ENCODE measurements at regions not wholly inside any gene's neighbourhood (a gene's known extent, or its start where the extent isn't known, plus 50 kb on each side); places are given as distances from the start of the nearest gene placed in this dataset.

DNA sequence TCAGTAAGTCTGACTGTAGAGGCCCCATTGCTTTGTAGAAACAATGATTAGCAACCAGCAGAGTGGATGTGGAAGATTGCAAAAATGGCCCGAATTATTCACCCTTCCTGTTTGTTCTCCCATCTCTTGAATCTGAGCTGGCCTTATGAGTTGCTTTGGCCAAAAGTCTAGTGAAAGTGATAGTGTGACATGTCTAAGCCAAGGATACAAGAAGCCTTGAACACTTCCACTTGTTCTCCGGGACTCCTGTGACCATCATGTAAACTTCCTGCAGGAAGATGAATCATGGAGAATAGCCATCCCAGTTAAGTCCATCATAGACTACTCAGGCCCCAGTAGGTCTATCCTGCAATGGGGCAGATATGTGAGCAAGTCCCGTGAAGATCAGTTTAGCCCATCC is 252.0 kb upstream of the JAG1 start:
- Histone ChIP-seq H3K9ac (ENCODE audit: low read length) (no peak overlapping the region), H3K4me1 (ENCODE audit: insufficient read depth, low read length) (no peaks in the 10 kb centered on the region), H3K27me3 (ENCODE audit: control insufficient read depth in 1 of 2, insufficient read depth in 2 of 2, low read length in 2 of 2) (no peaks in the 10 kb centered on the region), H3K36me3 (ENCODE audit: insufficient read depth, low read length) (no peaks in the 10 kb centered on the region), H3K9me3 (ENCODE audit: low read length) (no peaks in the 10 kb centered on the region), H3K27ac (ENCODE audit: low read depth, low read length) (no peak overlapping the region), H3K4me3 (ENCODE audit: low read depth in 1 of 2, low read length in 2 of 2) (no peak overlapping the region)

DNA sequence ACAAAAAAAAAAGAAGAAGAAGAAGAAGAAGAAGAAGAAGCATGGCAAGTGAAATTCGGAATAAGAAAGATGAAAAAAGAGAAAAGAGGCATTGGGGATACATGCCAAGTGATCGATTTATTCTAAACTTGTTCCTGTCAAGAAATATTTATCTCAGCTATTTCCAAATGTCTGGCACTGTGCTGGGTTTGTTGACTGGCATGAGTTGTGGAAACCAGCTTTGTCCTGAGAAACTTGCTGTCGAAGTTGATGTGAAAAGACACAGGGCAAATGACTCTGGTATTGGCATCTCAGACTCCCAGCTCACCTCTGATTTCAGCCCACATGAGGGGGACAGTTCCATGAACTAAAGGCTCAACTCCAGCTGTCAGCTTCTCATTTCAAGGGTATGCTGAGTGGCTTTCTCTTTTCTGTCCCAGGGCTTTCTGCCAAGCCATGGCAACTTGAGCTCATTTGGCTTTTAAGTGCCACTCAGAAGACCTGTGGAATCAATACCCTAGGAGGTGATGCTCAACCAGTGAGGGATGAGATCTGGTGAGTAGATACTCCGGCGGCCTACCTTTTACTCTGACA is 253.3 kb upstream of the JAG1 start:
- H3K36me3 ChIP-seq (ENCODE audit: insufficient read depth, low read length) = no peaks in the 10 kb centered on the region
- no peak overlapping the region for H3K4me3 ChIP-seq (ENCODE audit: low read depth in 1 of 2, low read length in 2 of 2)
- H3K27ac ChIP-seq (ENCODE audit: low read depth, low read length) = no peak overlapping the region
- no peaks in the 10 kb centered on the region for H3K4me1 ChIP-seq (ENCODE audit: insufficient read depth, low read length)
- no peaks in the 10 kb centered on the region for H3K27me3 ChIP-seq (ENCODE audit: control insufficient read depth in 1 of 2, insufficient read depth in 2 of 2, low read length in 2 of 2)
- H3K9me3 ChIP-seq (ENCODE audit: low read length) = no peaks in the 10 kb centered on the region
- no peak overlapping the region for H3K9ac ChIP-seq (ENCODE audit: low read length)

DNA sequence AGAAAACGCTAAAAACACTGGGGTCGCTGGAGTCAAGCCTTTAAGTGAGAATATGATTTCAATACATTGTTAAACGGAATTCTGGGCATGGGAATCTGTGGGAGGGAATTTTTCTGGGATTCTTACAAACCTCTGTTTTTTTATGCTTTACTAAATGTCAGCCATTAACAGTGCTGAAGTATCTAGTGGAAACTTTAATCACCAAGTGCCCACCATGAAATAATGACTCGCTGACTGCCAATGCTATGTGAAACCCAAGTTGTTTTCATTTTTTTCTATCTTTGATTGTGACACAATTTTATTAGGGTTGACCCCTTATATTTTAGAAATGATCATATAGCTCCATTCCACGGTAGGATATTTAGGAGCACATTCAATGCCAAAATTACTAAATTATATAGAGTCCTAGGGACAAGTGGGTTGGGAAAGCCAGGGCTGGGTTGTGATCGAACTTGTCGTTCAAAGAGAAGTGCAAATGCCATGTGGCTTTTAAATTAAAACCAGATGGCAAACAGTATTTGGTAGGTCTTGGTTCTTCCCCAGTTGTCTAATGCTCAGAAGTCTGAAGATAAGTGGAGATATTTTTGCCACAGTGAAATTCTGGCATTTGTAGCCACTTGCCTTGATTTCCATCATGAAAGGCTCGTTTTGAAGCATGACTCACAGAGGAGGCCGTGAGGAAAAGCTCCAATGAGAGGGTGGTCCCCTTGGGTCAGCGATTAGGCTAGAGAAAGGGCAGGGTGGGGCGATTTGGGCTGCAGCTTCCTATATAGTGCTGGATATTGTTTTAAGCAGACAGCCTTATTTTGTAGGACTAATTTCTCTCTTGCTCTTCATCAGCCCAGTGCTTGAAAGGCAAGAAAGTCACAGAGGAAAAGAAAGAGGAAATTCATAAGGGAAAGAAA is 254.4 kb upstream of the JAG1 start:
- Histone ChIP-seq H3K9ac (ENCODE audit: low read length) (no peak overlapping the region), H3K4me3 (ENCODE audit: low read depth in 1 of 2, low read length in 2 of 2) (no peak overlapping the region), H3K36me3 (ENCODE audit: insufficient read depth, low read length) (no peaks in the 10 kb centered on the region), H3K27me3 (ENCODE audit: control insufficient read depth in 1 of 2, insufficient read depth in 2 of 2, low read length in 2 of 2) (no peaks in the 10 kb centered on the region), H3K4me1 (ENCODE audit: insufficient read depth, low read length) (no peaks in the 10 kb centered on the region), H3K9me3 (ENCODE audit: low read length) (no peaks in the 10 kb centered on the region), H3K27ac (ENCODE audit: low read depth, low read length) (no peak overlapping the region)

DNA sequence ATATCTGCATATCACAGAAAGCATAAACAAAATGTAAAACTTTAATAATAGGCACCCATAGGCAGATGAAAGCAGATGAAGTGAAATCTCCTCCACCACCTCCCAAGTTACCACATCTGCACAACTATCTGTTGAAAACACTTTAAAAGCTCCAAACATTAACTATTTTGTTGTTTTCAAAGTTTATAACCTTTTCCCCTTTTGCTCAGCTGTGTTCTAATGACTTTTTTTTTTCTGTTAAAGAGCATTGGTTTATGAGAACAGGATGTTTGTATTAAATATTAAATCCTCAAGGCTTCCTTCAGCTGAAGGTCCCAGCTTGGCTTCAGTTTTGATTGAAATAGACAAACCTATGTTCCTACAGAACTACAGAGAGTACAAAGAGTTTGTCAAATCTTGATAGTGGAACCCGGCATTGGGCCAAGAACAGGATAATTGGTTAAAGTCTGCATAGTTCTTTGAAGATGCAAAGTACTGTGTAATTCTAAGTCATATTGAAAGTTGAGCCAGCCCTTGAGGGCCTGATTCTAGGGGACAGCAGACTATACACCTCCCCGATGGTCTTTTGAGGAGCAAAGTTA is 255.1 kb upstream of the JAG1 start:
- Histone ChIP-seq H3K4me1 (ENCODE audit: insufficient read depth, low read length) (no peaks in the 10 kb centered on the region), H3K4me3 (ENCODE audit: low read depth in 1 of 2, low read length in 2 of 2) (no peak overlapping the region), H3K27me3 (ENCODE audit: control insufficient read depth in 1 of 2, insufficient read depth in 2 of 2, low read length in 2 of 2) (no peaks in the 10 kb centered on the region), H3K9ac (ENCODE audit: low read length) (no peak overlapping the region), H3K9me3 (ENCODE audit: low read length) (no peaks in the 10 kb centered on the region), H3K27ac (ENCODE audit: low read depth, low read length) (no peak overlapping the region), H3K36me3 (ENCODE audit: insufficient read depth, low read length) (no peaks in the 10 kb centered on the region)

DNA sequence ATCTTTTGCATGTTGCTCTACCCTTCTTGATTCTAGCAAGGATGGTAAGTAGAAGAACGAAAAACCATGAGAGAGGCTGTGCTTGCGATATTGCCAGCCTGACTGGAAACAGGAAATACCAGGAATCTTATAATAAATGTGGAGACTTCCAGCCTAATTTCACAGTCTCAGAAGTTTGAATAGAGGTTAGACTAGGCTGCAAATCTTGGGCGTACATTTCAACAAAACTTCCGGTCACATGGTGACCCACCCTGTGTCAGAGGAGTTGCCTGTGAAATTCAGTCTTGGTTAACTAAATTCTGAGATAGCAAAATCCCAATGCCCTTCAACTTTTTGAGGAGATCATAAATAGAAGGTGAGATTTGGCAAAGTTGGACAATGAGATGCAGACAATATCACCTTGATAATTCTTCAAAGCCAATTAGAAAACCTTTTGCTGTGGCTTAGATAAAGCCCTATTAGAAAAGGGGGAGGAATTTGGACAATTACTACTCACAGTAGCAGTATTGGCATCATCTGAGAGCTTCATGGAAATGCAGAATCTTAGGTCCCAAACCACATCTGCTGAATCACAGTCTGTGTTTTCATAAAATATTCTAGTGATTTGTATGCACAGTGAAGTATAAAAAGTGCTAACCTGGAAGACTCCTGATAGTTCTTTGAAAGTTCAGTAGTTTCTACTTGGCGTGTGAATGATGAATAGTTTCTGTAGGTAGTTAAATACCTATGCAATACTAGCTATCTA is 262.0 kb upstream of the JAG1 start:
- Histone ChIP-seq H3K27ac (ENCODE audit: low read depth, low read length) (no peak overlapping the region), H3K9ac (ENCODE audit: low read length) (no peak overlapping the region), H3K4me3 (ENCODE audit: low read depth in 1 of 2, low read length in 2 of 2) (no peak overlapping the region), H3K9me3 (ENCODE audit: low read length) (no peaks in the 10 kb centered on the region), H3K27me3 (ENCODE audit: control insufficient read depth in 1 of 2, insufficient read depth in 2 of 2, low read length in 2 of 2) (no peaks in the 10 kb centered on the region), H3K4me1 (ENCODE audit: insufficient read depth, low read length) (no peaks in the 10 kb centered on the region), H3K36me3 (ENCODE audit: insufficient read depth, low read length) (no peaks in the 10 kb centered on the region)

DNA sequence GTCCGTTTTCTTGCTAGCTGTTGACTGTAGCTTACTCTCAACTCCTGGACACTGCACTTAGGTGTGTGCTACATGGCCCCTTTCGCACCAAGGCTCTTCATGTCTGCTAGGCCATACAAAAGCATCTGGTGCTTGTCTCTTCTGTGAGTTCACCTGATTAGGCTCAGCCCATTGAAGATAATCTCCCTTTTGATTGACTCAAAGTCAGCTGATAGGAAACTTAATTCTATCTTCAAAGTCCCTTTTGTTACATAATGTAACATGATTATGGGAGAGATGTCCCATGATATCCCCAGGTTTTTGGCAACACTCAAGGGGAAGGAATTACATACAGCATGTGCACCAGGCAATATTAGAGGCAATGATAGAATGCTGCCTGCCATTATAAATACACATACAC is 263.0 kb upstream of the JAG1 start:
- H3K4me1 ChIP-seq (ENCODE audit: insufficient read depth, low read length) = no peaks in the 10 kb centered on the region
- no peaks in the 10 kb centered on the region for H3K36me3 ChIP-seq (ENCODE audit: insufficient read depth, low read length)
- H3K27me3 ChIP-seq (ENCODE audit: control insufficient read depth in 1 of 2, insufficient read depth in 2 of 2, low read length in 2 of 2) = no peaks in the 10 kb centered on the region
- no peaks in the 10 kb centered on the region for H3K9me3 ChIP-seq (ENCODE audit: low read length)
- no peak overlapping the region for H3K27ac ChIP-seq (ENCODE audit: low read depth, low read length)
- H3K9ac ChIP-seq (ENCODE audit: low read length) = no peak overlapping the region
- no peak overlapping the region for H3K4me3 ChIP-seq (ENCODE audit: low read depth in 1 of 2, low read length in 2 of 2)

DNA sequence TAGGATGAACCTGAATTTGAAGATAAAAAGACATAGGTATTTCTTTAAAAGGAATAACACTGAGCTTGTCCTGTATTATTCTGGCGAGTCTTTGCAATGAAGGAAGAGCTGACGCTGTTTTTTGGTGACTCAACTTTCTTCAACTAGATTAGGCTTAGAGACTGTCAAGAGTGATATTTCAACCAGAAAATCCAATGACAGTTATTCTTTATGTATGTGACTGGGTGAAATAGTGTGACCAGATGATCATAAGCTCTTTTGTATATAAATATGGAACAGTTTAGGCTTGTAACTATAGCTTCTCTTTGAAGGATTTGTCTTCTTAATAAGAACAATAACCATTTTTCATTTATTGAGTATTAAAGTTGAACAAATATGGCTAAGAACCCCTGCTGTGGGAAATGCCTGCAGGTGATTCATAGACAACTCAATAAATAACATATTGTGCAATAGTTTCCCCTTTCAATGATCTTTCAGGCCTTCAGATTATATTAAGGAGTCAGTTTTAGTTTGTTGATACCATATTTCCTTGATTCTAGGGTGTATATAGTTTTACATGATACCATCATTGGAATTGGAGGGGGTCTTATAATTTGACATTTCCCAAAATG is 265.6 kb upstream of the JAG1 start:
- no peaks in the 10 kb centered on the region for H3K4me1 ChIP-seq (ENCODE audit: insufficient read depth, low read length)
- H3K27ac ChIP-seq (ENCODE audit: low read depth, low read length) = no peak overlapping the region
- no peaks in the 10 kb centered on the region for H3K27me3 ChIP-seq (ENCODE audit: control insufficient read depth in 1 of 2, insufficient read depth in 2 of 2, low read length in 2 of 2)
- H3K9me3 ChIP-seq (ENCODE audit: low read length) = no peaks in the 10 kb centered on the region
- H3K36me3 ChIP-seq (ENCODE audit: insufficient read depth, low read length) = no peaks in the 10 kb centered on the region
- no peak overlapping the region for H3K4me3 ChIP-seq (ENCODE audit: low read depth in 1 of 2, low read length in 2 of 2)
- no peak overlapping the region for H3K9ac ChIP-seq (ENCODE audit: low read length)

DNA sequence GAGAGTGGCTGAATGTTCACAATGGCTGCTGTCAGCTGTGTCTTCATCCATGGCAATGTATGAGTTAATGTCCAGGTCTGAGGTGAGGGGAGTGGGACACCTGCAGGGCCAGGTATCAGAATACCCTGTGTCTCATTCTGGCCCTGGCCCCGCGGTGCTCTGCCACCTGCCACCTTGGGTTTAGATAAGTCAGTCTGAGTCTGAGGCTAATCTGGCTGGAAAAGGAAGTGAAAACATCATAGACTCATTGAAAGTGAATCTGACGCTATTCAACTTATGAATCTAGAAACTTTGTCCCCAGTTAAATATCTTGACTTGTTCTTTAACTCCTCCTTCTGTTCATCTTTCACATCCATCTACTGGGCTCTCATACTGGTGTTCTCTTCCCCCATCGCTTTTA is 267.1 kb upstream of the JAG1 start:
- Histone ChIP-seq H3K36me3 (ENCODE audit: insufficient read depth, low read length) (no peaks in the 10 kb centered on the region), H3K9me3 (ENCODE audit: low read length) (no peaks in the 10 kb centered on the region), H3K4me3 (ENCODE audit: low read depth in 1 of 2, low read length in 2 of 2) (no peak overlapping the region), H3K4me1 (ENCODE audit: insufficient read depth, low read length) (no peaks in the 10 kb centered on the region), H3K27ac (ENCODE audit: low read depth, low read length) (no peak overlapping the region), H3K27me3 (ENCODE audit: control insufficient read depth in 1 of 2, insufficient read depth in 2 of 2, low read length in 2 of 2) (no peaks in the 10 kb centered on the region), H3K9ac (ENCODE audit: low read length) (no peak overlapping the region)

DNA sequence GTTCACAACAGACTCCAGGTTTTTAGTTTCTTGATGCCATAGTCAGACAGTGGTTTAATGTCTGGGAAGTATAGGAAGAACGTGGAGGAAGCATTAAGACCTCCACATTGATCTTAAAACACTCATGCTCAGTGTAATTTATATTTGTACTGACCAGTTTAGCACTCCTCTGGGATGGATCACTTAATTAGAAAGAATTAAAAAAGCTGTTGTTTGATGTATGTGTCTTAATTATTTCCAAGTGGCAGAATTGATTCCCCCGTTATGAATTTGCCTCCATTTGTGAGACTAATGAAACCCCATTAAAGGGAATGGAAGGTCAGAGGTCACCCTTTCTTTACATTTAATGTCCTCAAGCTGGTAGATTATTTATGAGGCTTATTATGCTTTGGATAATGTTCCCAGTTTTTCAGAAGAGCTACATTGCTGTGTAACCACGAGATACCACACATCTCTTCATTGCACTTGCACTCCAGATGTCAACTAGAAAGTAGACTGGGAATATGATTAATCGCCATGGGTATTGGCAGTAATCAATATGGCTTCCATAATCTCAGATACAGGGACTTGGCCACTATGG is 270.0 kb upstream of the JAG1 start:
- Histone ChIP-seq H3K36me3 (ENCODE audit: insufficient read depth, low read length) (no peaks in the 10 kb centered on the region), H3K9me3 (ENCODE audit: low read length) (no peaks in the 10 kb centered on the region), H3K4me1 (ENCODE audit: insufficient read depth, low read length) (no peaks in the 10 kb centered on the region), H3K27me3 (ENCODE audit: control insufficient read depth in 1 of 2, insufficient read depth in 2 of 2, low read length in 2 of 2) (no peaks in the 10 kb centered on the region), H3K4me3 (ENCODE audit: low read depth in 1 of 2, low read length in 2 of 2) (no peak overlapping the region), H3K27ac (ENCODE audit: low read depth, low read length) (no peak overlapping the region), H3K9ac (ENCODE audit: low read length) (no peak overlapping the region)

DNA sequence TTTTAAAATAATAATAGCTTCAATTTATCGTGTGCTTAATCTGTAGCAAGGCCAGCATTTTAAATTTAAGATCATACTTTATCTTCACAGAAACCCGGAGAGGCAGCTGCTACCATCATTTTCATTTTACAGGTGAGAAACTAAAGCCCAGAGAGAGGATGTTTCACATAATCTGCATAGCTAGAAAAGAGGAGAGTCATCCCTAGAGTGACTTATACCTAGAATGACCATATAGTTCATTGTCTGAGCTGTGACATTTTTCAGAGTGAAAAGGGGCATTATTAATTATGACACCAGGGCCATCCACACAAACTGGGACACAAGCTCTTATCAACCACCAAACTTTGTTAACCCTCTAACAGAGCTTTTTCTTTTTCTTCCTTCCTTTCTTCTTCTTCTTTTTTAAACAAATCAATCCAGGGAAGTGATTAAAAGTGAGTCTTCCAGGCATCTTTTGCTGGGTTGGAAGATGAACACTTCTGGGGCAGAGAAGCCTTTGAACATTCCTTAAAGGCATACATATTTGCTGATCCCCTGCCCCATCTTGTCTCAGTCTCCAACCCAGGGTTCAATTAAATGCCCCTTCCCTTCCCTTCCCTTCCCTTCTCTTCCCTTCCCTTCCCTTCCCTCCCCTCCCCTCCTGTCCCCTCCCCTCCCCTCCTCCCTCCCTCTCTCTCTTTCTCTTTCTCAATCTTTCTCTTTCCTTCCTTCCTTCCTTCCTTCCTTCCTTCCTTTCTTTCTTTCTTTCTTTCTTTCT is 272.5 kb upstream of the JAG1 start:
- H3K36me3 ChIP-seq (ENCODE audit: insufficient read depth, low read length) = no peaks in the 10 kb centered on the region
- H3K9ac ChIP-seq (ENCODE audit: low read length) = no peak overlapping the region
- H3K27me3 ChIP-seq (ENCODE audit: control insufficient read depth in 1 of 2, insufficient read depth in 2 of 2, low read length in 2 of 2) = no peaks in the 10 kb centered on the region
- H3K4me3 ChIP-seq (ENCODE audit: low read depth in 1 of 2, low read length in 2 of 2) = no peak overlapping the region
- H3K4me1 ChIP-seq (ENCODE audit: insufficient read depth, low read length) = no peaks in the 10 kb centered on the region
- H3K9me3 ChIP-seq (ENCODE audit: low read length) = no peaks in the 10 kb centered on the region
- H3K27ac ChIP-seq (ENCODE audit: low read depth, low read length) = no peak overlapping the region
